Activated T-helper 2 cell treated with anti-CD3 and anti-CD28 coated beads, Interferon-gamma antibody, Interleukin-2, Interleukin-4, amounts not matched to agents 10 μg/mL and 5 μg/mL and 100 μg/mL, durations not matched to agents 14 hours and 24 hours and 36 hours (primary cell): ENCODE measurements at regions not wholly inside any gene's neighbourhood (a gene's known extent, or its start where the extent isn't known, plus 50 kb on each side); places are given as distances from the start of the nearest gene placed in this dataset.
A peak's percentile ranks its signal among the peaks of the same experiment; 100 is the strongest.

Source experiments
- DNase-seq: peaks from one replicate; pipeline ENCODE4 v3.0.0; 2021; ENCODE audit warnings: low spot score
- H3K27ac Mint-ChIP-seq: one replicate; pipeline ENCODE4 v1.8.0; 2021; ENCODE audit warnings: mixed read lengths
- H3K27me3 Mint-ChIP-seq: one replicate; pipeline ENCODE4 v1.8.0; 2021; ENCODE audit warnings: low read depth, mixed read lengths
- H3K36me3 Mint-ChIP-seq: one replicate; pipeline ENCODE4 v1.8.0; 2021; ENCODE audit warnings: low read depth, mixed read lengths
- H3K4me1 Mint-ChIP-seq: one replicate; pipeline ENCODE4 v1.8.0; 2021; ENCODE audit warnings: low read depth, mixed read lengths
- H3K4me3 Mint-ChIP-seq: one replicate; pipeline ENCODE4 v1.8.0; 2021; ENCODE audit warnings: low read depth, mild to moderate bottlenecking, moderate library complexity, mixed read lengths
- H3K9me3 Mint-ChIP-seq: one replicate; pipeline ENCODE4 v1.8.0; 2021; ENCODE audit warnings: mixed read lengths
- intact Hi-C: fragments of 100-400 bp; cut with micrococcal nuclease; formaldehyde crosslinking; loops from one replicate; pipeline ENCODE4 v1.15.1; 2023

DNA sequence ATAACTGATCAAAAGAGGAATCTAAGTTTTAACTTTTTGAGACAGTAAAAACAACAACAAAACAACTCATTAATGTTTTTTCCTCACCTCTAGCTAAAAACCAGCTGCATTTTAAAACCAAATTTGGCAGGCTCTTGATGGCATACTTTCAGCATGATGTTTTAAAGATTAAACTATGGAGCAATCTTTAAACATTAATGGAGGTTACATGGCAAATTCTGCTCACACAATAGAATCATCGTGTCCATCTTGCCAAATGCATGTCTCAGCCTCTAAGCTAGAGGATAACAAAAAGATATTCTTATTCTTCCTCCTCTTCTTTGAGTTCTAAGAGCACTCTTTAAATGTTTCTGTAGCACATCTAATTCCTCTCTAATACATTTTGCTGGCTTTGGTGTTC, 579.8 kb upstream of the PKN2 start:
- intact Hi-C loops = no loop called here
- DNase-seq = no peak
- no peaks in the 10 kb centered on the region for H3K9me3 Mint-ChIP-seq
- no peaks in the 10 kb centered on the region for H3K4me1 Mint-ChIP-seq
- H3K4me3 Mint-ChIP-seq = no peak overlapping the region
- no peaks in the 10 kb centered on the region for H3K27me3 Mint-ChIP-seq
- no peak overlapping the region for H3K27ac Mint-ChIP-seq
- no peaks in the 10 kb centered on the region for H3K36me3 Mint-ChIP-seq

GRCh38 chr1:88104886-88105285, 579.2 kb upstream of the PKN2 start:
- DNase-seq = no peak
- Mint-ChIP-seq H3K9me3 (no peaks in the 10 kb centered on the region), H3K4me3 (no peak overlapping the region), H3K36me3 (no peaks in the 10 kb centered on the region), H3K27ac (no peak overlapping the region), H3K27me3 (no peaks in the 10 kb centered on the region), H3K4me1 (no peaks in the 10 kb centered on the region)
- intact Hi-C loops = no loop called here

DNA sequence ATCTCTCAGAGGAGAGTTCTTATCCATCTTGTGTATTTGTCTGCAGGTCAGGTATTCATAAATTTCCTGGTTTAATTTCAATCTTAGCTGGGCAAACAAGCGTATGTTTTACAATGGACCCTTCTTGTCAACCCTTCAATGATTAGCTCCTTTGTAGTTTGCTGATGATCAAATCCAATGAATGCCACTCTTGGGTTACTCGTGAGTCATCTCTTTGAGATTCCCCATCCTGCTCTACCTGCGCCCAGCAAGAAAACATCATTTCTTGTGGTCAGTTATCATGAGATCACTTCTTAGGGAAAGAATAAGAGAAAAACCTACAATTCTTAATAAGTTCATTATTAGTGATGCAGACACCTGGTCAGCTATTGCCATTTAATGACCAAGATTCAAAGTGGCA, 572.3 kb upstream of the PKN2 start:
- Mint-ChIP-seq H3K4me1 (no peaks in the 10 kb centered on the region), H3K27me3 (peaks cover 2% of the 10 kb centered on the region), H3K4me3 (no peak overlapping the region), H3K36me3 (no peaks in the 10 kb centered on the region), H3K9me3 (no peaks in the 10 kb centered on the region), H3K27ac (no peak overlapping the region)
- no peak for DNase-seq
- intact Hi-C loops = no loop called here

GRCh38 chr1:88117597-88117996, 566.5 kb upstream of the PKN2 start:
- Mint-ChIP-seq H3K9me3 (no peaks in the 10 kb centered on the region), H3K36me3 (no peaks in the 10 kb centered on the region), H3K4me1 (no peaks in the 10 kb centered on the region), H3K27me3 (no peaks in the 10 kb centered on the region), H3K4me3 (no peak overlapping the region), H3K27ac (no peak overlapping the region)
- intact Hi-C loops = no loop called here
- no peak for DNase-seq

- no peak overlapping the region for H3K4me3 Mint-ChIP-seq
- H3K9me3 Mint-ChIP-seq = no peaks in the 10 kb centered on the region
- no peaks in the 10 kb centered on the region for H3K27me3 Mint-ChIP-seq
- H3K4me1 Mint-ChIP-seq = no peaks in the 10 kb centered on the region
- DNase-seq = no peak
- intact Hi-C loops = no loop called here
- no peak overlapping the region for H3K27ac Mint-ChIP-seq
- H3K36me3 Mint-ChIP-seq = no peaks in the 10 kb centered on the region
These were observed 565.8 kb upstream of the PKN2 start for GRCh38 chr1:88118176-88118845.

GRCh38 chr1:88124614-88125013, 559.5 kb upstream of the PKN2 start:
- Mint-ChIP-seq H3K4me1 (no peaks in the 10 kb centered on the region), H3K27me3 (no peaks in the 10 kb centered on the region), H3K27ac (no peak overlapping the region), H3K36me3 (no peaks in the 10 kb centered on the region), H3K4me3 (no peak overlapping the region), H3K9me3 (no peaks in the 10 kb centered on the region)
- intact Hi-C loops = no loop called here
- no peak for DNase-seq

- no peaks in the 10 kb centered on the region for H3K36me3 Mint-ChIP-seq
- intact Hi-C loops = no loop called here
- no peaks in the 10 kb centered on the region for H3K9me3 Mint-ChIP-seq
- H3K27ac Mint-ChIP-seq = no peak overlapping the region
- no peaks in the 10 kb centered on the region for H3K4me1 Mint-ChIP-seq
- no peak for DNase-seq
- H3K4me3 Mint-ChIP-seq = no peak overlapping the region
- H3K27me3 Mint-ChIP-seq = no peaks in the 10 kb centered on the region
These were observed 557.6 kb upstream of the PKN2 start for GRCh38 chr1:88126467-88126866.

DNA sequence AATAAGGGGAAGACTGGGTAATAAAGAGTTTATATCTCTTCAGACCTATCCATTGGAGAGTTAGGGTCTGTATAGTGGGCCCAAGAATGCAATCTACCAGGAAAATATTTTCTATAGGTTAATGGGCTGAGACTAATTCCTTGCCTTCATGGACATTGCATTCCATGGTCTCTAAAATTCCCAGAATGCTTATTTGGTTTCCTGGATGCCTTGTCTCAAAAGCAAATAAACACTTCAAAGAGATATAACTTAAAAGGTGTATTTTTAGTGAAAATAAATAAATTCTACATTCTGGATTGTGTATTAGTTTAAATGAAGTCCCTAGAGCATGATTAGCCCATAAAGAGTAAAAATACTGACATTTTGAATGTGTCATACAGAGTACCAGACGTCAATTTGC, 550.1 kb upstream of the PKN2 start:
- Mint-ChIP-seq H3K27ac (no peak overlapping the region), H3K4me1 (no peaks in the 10 kb centered on the region), H3K9me3 (no peaks in the 10 kb centered on the region), H3K4me3 (no peak overlapping the region), H3K36me3 (no peaks in the 10 kb centered on the region), H3K27me3 (no peaks in the 10 kb centered on the region)
- intact Hi-C loops = no loop called here
- no peak for DNase-seq

DNA sequence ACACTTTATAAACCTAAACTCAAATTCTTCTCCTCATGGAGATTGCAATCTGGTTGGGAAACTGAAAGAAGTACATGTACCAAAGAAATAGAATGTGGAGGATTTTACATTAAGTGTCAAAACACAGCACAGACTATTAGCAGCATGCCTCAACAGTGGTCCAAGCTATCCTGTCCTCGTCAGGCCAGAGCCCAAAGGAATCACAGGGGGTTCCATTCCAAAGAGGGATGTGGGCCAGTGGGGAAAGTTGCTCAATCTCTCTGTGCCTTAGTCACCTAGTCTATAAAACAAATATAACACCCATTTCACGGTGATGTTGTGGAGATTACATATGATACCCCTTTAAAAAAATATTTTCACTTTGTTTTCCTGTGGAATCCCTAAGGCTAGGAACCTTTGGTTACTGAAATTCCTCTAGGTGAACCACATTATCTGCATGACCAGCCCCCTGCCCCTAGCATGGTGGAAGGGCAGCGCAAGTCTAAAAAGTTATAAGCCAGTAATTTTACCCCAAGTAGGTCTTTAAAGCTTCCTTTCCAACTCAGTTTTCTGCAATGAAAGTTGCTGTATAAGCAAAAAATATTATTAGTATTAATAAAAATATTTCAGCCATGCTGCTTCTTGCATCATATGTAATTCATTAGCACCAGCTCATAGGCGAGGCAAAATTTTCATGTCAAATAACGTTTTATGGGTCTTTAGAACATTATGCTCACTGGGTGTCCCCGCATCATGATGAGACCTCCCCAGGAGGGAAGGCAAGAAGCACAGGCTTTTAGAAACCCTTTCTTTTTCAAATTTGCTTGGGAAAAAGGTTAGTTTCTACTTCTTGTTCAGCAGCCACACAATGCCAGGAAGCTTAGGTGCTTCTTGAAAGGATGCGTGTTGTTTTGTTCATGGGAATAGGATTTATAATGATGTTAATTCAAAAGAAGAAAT, 548.8 kb upstream of the PKN2 start:
- no peak for DNase-seq
- Mint-ChIP-seq H3K4me3 (no peak overlapping the region), H3K27me3 (no peaks in the 10 kb centered on the region), H3K9me3 (no peaks in the 10 kb centered on the region), H3K4me1 (no peaks in the 10 kb centered on the region), H3K27ac (no peak overlapping the region), H3K36me3 (no peaks in the 10 kb centered on the region)
- intact Hi-C loops = no loop called here

GRCh38 chr1:88139633-88140032, 544.4 kb upstream of the PKN2 start:
- Mint-ChIP-seq H3K36me3 (no peaks in the 10 kb centered on the region), H3K4me1 (no peaks in the 10 kb centered on the region), H3K27ac (no peak overlapping the region), H3K4me3 (no peak overlapping the region), H3K27me3 (no peaks in the 10 kb centered on the region), H3K9me3 (no peaks in the 10 kb centered on the region)
- DNase-seq = no peak
- intact Hi-C loops = no loop called here

GRCh38 chr1:88140325-88140724, 543.7 kb upstream of the PKN2 start:
- Mint-ChIP-seq H3K4me3 (no peak overlapping the region), H3K27me3 (no peaks in the 10 kb centered on the region), H3K36me3 (no peaks in the 10 kb centered on the region), H3K4me1 (no peaks in the 10 kb centered on the region), H3K27ac (no peak overlapping the region), H3K9me3 (no peaks in the 10 kb centered on the region)
- no peak for DNase-seq
- intact Hi-C loops = no loop called here

DNA sequence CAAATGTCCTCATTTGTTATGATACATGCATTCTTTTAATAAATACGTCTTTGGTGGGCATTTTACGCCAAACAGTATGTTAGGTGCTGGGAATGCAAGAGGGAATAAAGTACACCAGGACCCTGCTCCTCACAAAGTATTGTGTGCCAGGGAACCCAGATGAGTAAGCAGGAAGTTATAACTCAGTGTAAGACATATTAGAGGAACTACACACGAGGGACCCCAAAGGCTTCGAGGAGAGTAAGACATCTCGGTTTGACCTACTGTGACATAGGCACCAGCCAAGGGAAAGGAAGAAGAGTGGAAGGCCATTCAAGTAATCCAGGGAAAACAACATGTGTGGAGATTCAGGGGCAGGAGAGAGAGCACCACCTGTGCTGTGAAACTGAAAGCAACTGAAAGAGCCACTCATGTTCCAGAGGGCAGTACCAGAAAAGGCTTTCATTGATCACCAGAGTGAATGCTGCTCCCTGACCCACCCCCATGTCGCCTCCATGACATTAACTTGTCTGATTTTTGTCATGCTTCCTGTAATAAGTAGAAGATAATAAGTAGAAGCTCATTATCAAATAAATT, 542.5 kb upstream of the PKN2 start:
- Mint-ChIP-seq H3K27me3 (no peaks in the 10 kb centered on the region), H3K4me1 (no peaks in the 10 kb centered on the region), H3K36me3 (no peaks in the 10 kb centered on the region), H3K4me3 (peak overlapping the region; percentile 6), H3K9me3 (no peaks in the 10 kb centered on the region), H3K27ac (no peak overlapping the region)
- intact Hi-C loops = no loop called here
- no peak for DNase-seq

DNA sequence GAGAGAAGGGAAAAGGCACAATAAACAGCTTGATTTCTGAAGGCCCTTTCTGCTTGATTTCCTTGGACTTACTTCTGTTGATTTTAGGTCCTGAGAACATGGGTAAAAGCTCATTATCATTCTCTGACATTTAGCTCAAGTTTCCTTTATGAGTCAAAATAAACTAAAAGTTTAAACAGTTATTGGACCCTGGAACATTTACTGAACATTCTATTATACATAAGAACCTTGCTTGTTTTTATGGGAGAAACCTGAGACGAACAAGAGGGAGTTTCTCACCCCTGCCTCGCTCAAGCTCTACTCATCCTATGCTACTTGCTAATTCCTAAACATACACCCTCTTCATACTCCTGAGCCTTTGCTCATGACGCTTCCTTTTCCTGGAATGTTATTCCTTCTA, 538.3 kb upstream of the PKN2 start:
- no peak for DNase-seq
- Mint-ChIP-seq H3K27ac (no peak overlapping the region), H3K4me3 (no peak overlapping the region), H3K36me3 (no peaks in the 10 kb centered on the region), H3K27me3 (no peaks in the 10 kb centered on the region), H3K9me3 (no peaks in the 10 kb centered on the region), H3K4me1 (no peaks in the 10 kb centered on the region)
- intact Hi-C loops = no loop called here
